Neural progenitor cell (in vitro differentiated cells): ENCODE measurements at regions not wholly inside any gene's neighbourhood (a gene's known extent, or its start where the extent isn't known, plus 50 kb on each side); places are given as distances from the start of the nearest gene placed in this dataset.
"Not testable (repeated sequence)": the region's sequence is repeated elsewhere in the genome, so short reads cannot be mapped to it uniquely, and the experiment has no call there.

Experiments used
- DNase-seq: peaks from one replicate; pipeline ENCODE4 v3.0.0-alpha.2; 2016; ENCODE audit warnings: low spot score
- H2AFZ ChIP-seq: fragments of 200-600 bp; sonication (generic); replicated peaks from 2 replicates; pipeline ENCODE4 v1.6.1; 2016; ENCODE audit warnings: antibody characterized with exemption
- H3F3A ChIP-seq: fragments of 200-600 bp; sonication (generic); 2 replicates; pipeline ENCODE4 v1.6.1; 2016; ENCODE audit warnings: antibody characterized with exemption, low read depth
- H3K27ac ChIP-seq: fragments of 200-600 bp; sonication (generic); 2 replicates; pipeline ENCODE4 v1.5.1; 2016; ENCODE audit warnings: mild to moderate bottlenecking
- H3K27me3 ChIP-seq: fragments of 200-600 bp; sonication (generic); 2 replicates; pipeline ENCODE4 v1.6.1; 2016; ENCODE audit warnings: mild to moderate bottlenecking, moderate library complexity
- H3K36me3 ChIP-seq: fragments of 200-600 bp; sonication (generic); 2 replicates; pipeline ENCODE4 v1.5.1; 2016
- H3K4me1 ChIP-seq: fragments of 200-600 bp; sonication (generic); 2 replicates; pipeline ENCODE4 v1.6.1; 2016; ENCODE audit warnings: mixed run types
- H3K4me2 ChIP-seq: fragments of 200-600 bp; sonication (generic); 2 replicates; pipeline ENCODE4 v1.6.1; 2016
- H3K4me3 ChIP-seq: fragments of 200-600 bp; sonication (generic); 2 replicates; pipeline ENCODE4 v1.5.1; 2016
- H3K79me2 ChIP-seq: fragments of 200-600 bp; sonication (generic); 2 replicates; pipeline ENCODE4 v1.6.1; 2016; ENCODE audit warnings: low read depth
- H3K9ac ChIP-seq: fragments of 200-600 bp; sonication (generic); 2 replicates; pipeline ENCODE4 v1.6.1; 2016
- H3K9me3 ChIP-seq: fragments of 200-600 bp; sonication (generic); 2 replicates; pipeline ENCODE4 v1.5.1; 2016; ENCODE audit warnings: low read depth
- H4K20me1 ChIP-seq: fragments of 200-600 bp; sonication (generic); 2 replicates; pipeline ENCODE4 v1.6.1; 2016; ENCODE audit warnings: low read depth
- H3K27ac Mint-ChIP-seq: 3 replicates; pipeline ENCODE4 v1.8.0; 2021; ENCODE audit warnings: mixed read lengths
- H3K27me3 Mint-ChIP-seq: 2 replicates; pipeline ENCODE4 v1.8.0; 2022; ENCODE audit warnings: low read depth, mild to moderate bottlenecking, inconsistent platforms, moderate library complexity, mixed read lengths; ENCODE audit not compliant: insufficient read depth
- H3K36me3 Mint-ChIP-seq: 3 replicates; pipeline ENCODE4 v1.8.0; 2021; ENCODE audit warnings: mixed read lengths
- H3K4me1 Mint-ChIP-seq: 3 replicates; pipeline ENCODE4 v1.8.0; 2021; ENCODE audit warnings: mixed read lengths
- H3K4me3 Mint-ChIP-seq: 3 replicates; pipeline ENCODE4 v1.8.0; 2021; ENCODE audit warnings: mild to moderate bottlenecking, moderate library complexity, mixed read lengths
- H3K9me3 Mint-ChIP-seq: 3 replicates; pipeline ENCODE4 v1.8.0; 2020; ENCODE audit warnings: mixed read lengths
- CTCF ChIP-seq: fragments of 200-600 bp; sonication (generic); IDR thresholded peaks from 2 replicates; pipeline ENCODE4 v1.5.1; 2017; ENCODE audit warnings: antibody characterized with exemption, mild to moderate bottlenecking
- EZH2 ChIP-seq: fragments of 200-600 bp; sonication (generic); IDR thresholded peaks from 2 replicates; pipeline ENCODE4 v1.6.1; 2017; ENCODE audit warnings: antibody characterized with exemption, mild to moderate bottlenecking, moderate library complexity
- EZH2phosphoT487 ChIP-seq: fragments of 200-600 bp; sonication (generic); IDR thresholded peaks from 2 replicates; pipeline ENCODE4 v1.6.1; 2017; ENCODE audit warnings: antibody characterized with exemption

- no peak for DNase-seq
- H4K20me1 ChIP-seq, result no peaks in the 10 kb centered on the region
- no peak overlapping the region for H3K4me3 Mint-ChIP-seq
- no peaks in the 10 kb centered on the region for H3K79me2 ChIP-seq
- H3K9me3 Mint-ChIP-seq, result peaks cover 48% of the 10 kb centered on the region
- H3K27me3 Mint-ChIP-seq, result peaks cover 6% of the 10 kb centered on the region
- TF ChIP-seq EZH2 (no peak), EZH2phosphoT487 (no peak), CTCF (no peak)
- no peaks in the 10 kb centered on the region for H3K36me3 Mint-ChIP-seq
- H3K4me3 ChIP-seq, result no peak overlapping the region
- no peak overlapping the region for H3K9ac ChIP-seq
- no peak overlapping the region for H2AFZ ChIP-seq
- H3K4me2 ChIP-seq, result no peak overlapping the region
- H3F3A ChIP-seq, result no peaks in the 10 kb centered on the region
- H3K4me1 ChIP-seq, result no peaks in the 10 kb centered on the region
- H3K9me3 ChIP-seq, result peaks cover 24% of the 10 kb centered on the region
- H3K27ac Mint-ChIP-seq, result no peak overlapping the region
- H3K4me1 Mint-ChIP-seq, result no peaks in the 10 kb centered on the region
- H3K27me3 ChIP-seq, result no peaks in the 10 kb centered on the region
- no peak overlapping the region for H3K27ac ChIP-seq
- H3K36me3 ChIP-seq, result no peaks in the 10 kb centered on the region
Observed at GRCh38 chr14:106808458-106808857, 1282.1 kb downstream of the TMEM121 start.

- Histone ChIP-seq H3K36me3 (no peaks in the 10 kb centered on the region), H3K4me2 (no peak overlapping the region), H3K9ac (no peak overlapping the region), H3K27ac (no peak overlapping the region), H3F3A (no peaks in the 10 kb centered on the region), H3K79me2 (no peaks in the 10 kb centered on the region), H3K27me3 (no peaks in the 10 kb centered on the region), H3K9me3 (peaks cover 24% of the 10 kb centered on the region), H3K4me1 (no peaks in the 10 kb centered on the region), H4K20me1 (no peaks in the 10 kb centered on the region), H3K4me3 (no peak overlapping the region), H2AFZ (no peak overlapping the region)
- H3K4me3 Mint-ChIP-seq, result no peak overlapping the region
- DNase-seq, result no peak
- TF ChIP-seq CTCF, result no peak
- no peak for TF ChIP-seq EZH2phosphoT487
- TF ChIP-seq EZH2, result no peak
- H3K27me3 Mint-ChIP-seq, result peaks cover 6% of the 10 kb centered on the region
- no peaks in the 10 kb centered on the region for H3K4me1 Mint-ChIP-seq
- peaks cover 44% of the 10 kb centered on the region for H3K9me3 Mint-ChIP-seq
- no peak overlapping the region for H3K27ac Mint-ChIP-seq
- no peaks in the 10 kb centered on the region for H3K36me3 Mint-ChIP-seq
Observed at GRCh38 chr14:106808907-106809306, 1282.5 kb downstream of the TMEM121 start.

GRCh38 chr14:106809615-106810014 is 1283.2 kb downstream of the TMEM121 start:
- Histone ChIP-seq H4K20me1 (no peaks in the 10 kb centered on the region), H3K36me3 (no peaks in the 10 kb centered on the region), H3K4me3 (no peak overlapping the region), H3K27me3 (no peaks in the 10 kb centered on the region), H3K4me2 (no peak overlapping the region), H3K4me1 (no peaks in the 10 kb centered on the region), H2AFZ (no peak overlapping the region), H3K27ac (no peak overlapping the region), H3K9ac (no peak overlapping the region), H3K79me2 (no peaks in the 10 kb centered on the region), H3F3A (no peaks in the 10 kb centered on the region), H3K9me3 (peaks cover 23% of the 10 kb centered on the region)
- Mint-ChIP-seq H3K27me3 (peaks cover 6% of the 10 kb centered on the region), H3K4me3 (no peak overlapping the region), H3K4me1 (no peaks in the 10 kb centered on the region), H3K9me3 (peaks cover 44% of the 10 kb centered on the region), H3K36me3 (no peaks in the 10 kb centered on the region), H3K27ac (no peak overlapping the region)
- TF ChIP-seq CTCF (no peak), EZH2 (no peak), EZH2phosphoT487 (no peak)
- no peak for DNase-seq

- H3K4me3 Mint-ChIP-seq, result not testable (repeated sequence)
Observed at GRCh38 chr14:106810168-106810567, 1283.8 kb downstream of the TMEM121 start.

More at GRCh38 chr14:106810168-106810567, 1283.8 kb downstream of the TMEM121 start:
- not testable (repeated sequence) for H4K20me1 ChIP-seq, H3K27me3 ChIP-seq, H3K4me2 ChIP-seq, H3K79me2 ChIP-seq, H3K27ac ChIP-seq, H3K4me1 ChIP-seq, H3K9ac ChIP-seq, H3K27me3 Mint-ChIP-seq, H3K4me3 ChIP-seq, H3K4me1 Mint-ChIP-seq, H2AFZ ChIP-seq, H3F3A ChIP-seq, H3K36me3 Mint-ChIP-seq, H3K36me3 ChIP-seq, DNase-seq, H3K27ac Mint-ChIP-seq
- H3K9me3 Mint-ChIP-seq, result peaks cover 46% of the 10 kb centered on the region
- peaks cover 21% of the 10 kb centered on the region for H3K9me3 ChIP-seq
